Testis (tissue), 2 donors: ENCODE measurements at regions not wholly inside any gene's neighbourhood (a gene's known extent, or its start where the extent isn't known, plus 50 kb on each side); places are given as distances from the start of the nearest gene placed in this dataset.

Experiments used
- DNase-seq: peaks from one replicate; pipeline ENCODE4 v3.0.0-alpha.2; 2019
- H3K27ac ChIP-seq, 2 donors: fragments of 200-600 bp; sonication (generic); one replicate each; pipeline ENCODE4 v1.5.1; 2019
- H3K27me3 ChIP-seq: fragments of 200-600 bp; sonication (generic); one replicate; pipeline ENCODE4 v1.5.1; 2019
- H3K36me3 ChIP-seq: fragments of 200-600 bp; sonication (generic); one replicate; pipeline ENCODE4 v1.5.1; 2017; ENCODE audit warnings: low read depth; ENCODE audit errors: missing control alignments
- H3K4me1 ChIP-seq: fragments of 200-600 bp; sonication (generic); one replicate; pipeline ENCODE4 v1.5.1; 2019
- H3K4me3 ChIP-seq, 2 donors: fragments of 200-600 bp; sonication (generic); one replicate each; pipeline ENCODE4 v1.5.1; 2017 to 2019
- H3K9me3 ChIP-seq: fragments of 200-600 bp; sonication (generic); one replicate; pipeline ENCODE4 v1.5.1; 2017
- CTCF ChIP-seq, 3 experiments: fragments of 450-650 bp in 2 of 3; fragments of 200-600 bp in 1 of 3; sonication (generic) in 1 of 3; IDR thresholded peaks; one replicate each; pipeline ENCODE4 v1.5.1; 2016 to 2019; ENCODE audit warnings: antibody characterized with exemption in 3 of 3, mild to moderate bottlenecking in 2 of 3, moderate library complexity in 1 of 3
- POLR2A ChIP-seq: fragments of 450-650 bp; IDR thresholded peaks from one replicate; pipeline ENCODE4 v1.6.1; 2017; ENCODE audit warnings: antibody characterized with exemption, mild to moderate bottlenecking, moderate library complexity
- WGBS, 2 donors: methylation state at CpG; one replicate each; pipeline ENCODE4 v1.1.5; 2018; 5-methylcytosine and 5-hydroxymethylcytosine counted together
- intact Hi-C: fragments of 100-400 bp; cut with DNase I; formaldehyde crosslinking; loops from one replicate; pipeline ENCODE4 v1.15.1; 2023; ENCODE audit warnings: low total_unique reads

- Histone ChIP-seq H3K27me3 (no peaks in the 10 kb centered on the region), H3K9me3 (no peaks in the 10 kb centered on the region), H3K4me1 (no peaks in the 10 kb centered on the region), H3K27ac (no peak overlapping the region), H3K36me3 (no peaks in the 10 kb centered on the region), H3K4me3 (no peak overlapping the region)
- TF ChIP-seq POLR2A (no peak), CTCF (IDR thresholded peaks at IDR 0.05) (no peak)
- no peak for DNase-seq
- intact Hi-C loops: no loop called here
- WGBS, 2 donors: 23 to 52% methylated on average over 1 of the region's 1 CpG
Observed at GRCh38 chr7:81519886-81520285, 250.0 kb downstream of the HGF start.

- Histone ChIP-seq H3K27ac (no peak overlapping the region), H3K4me1 (no peaks in the 10 kb centered on the region), H3K27me3 (no peaks in the 10 kb centered on the region), H3K9me3 (no peaks in the 10 kb centered on the region), H3K36me3 (no peaks in the 10 kb centered on the region), H3K4me3 (no peak overlapping the region)
- no peak for DNase-seq
- intact Hi-C loops: no loop called here
- TF ChIP-seq CTCF (IDR thresholded peaks at IDR 0.05) (no peak), POLR2A (no peak)
Observed at GRCh38 chr7:81516898-81517297, 252.9 kb downstream of the HGF start.

GRCh38 chr7:81515009-81515408, 254.8 kb downstream of the HGF start:
- intact Hi-C loops: no loop called here
- H3K27me3 ChIP-seq: no peaks in the 10 kb centered on the region
- no peaks in the 10 kb centered on the region for H3K36me3 ChIP-seq
- no peak for TF ChIP-seq CTCF (IDR thresholded peaks at IDR 0.05)
- no peak for TF ChIP-seq POLR2A
- H3K27ac ChIP-seq: no peak overlapping the region
- no peak for DNase-seq
- H3K4me3 ChIP-seq: no peak overlapping the region
- H3K4me1 ChIP-seq: no peaks in the 10 kb centered on the region
- WGBS, 2 donors: 93 to 95% methylated on average over 1 of the region's 1 CpG
- H3K9me3 ChIP-seq: no peaks in the 10 kb centered on the region

GRCh38 chr7:81514546-81514945, 255.3 kb downstream of the HGF start:
- no peak for TF ChIP-seq CTCF (IDR thresholded peaks at IDR 0.05)
- TF ChIP-seq POLR2A: no peak
- Histone ChIP-seq H3K9me3 (no peaks in the 10 kb centered on the region), H3K4me1 (no peaks in the 10 kb centered on the region), H3K27ac (no peak overlapping the region), H3K27me3 (no peaks in the 10 kb centered on the region), H3K36me3 (no peaks in the 10 kb centered on the region), H3K4me3 (no peak overlapping the region)
- WGBS, 2 donors: 87 to 93% methylated on average over 3 of the region's 3 CpGs
- intact Hi-C loops: no loop called here
- no peak for DNase-seq

- no peak for DNase-seq
- H3K9me3 ChIP-seq: no peaks in the 10 kb centered on the region
- no peaks in the 10 kb centered on the region for H3K27me3 ChIP-seq
- H3K4me3 ChIP-seq: no peak overlapping the region
- no peaks in the 10 kb centered on the region for H3K4me1 ChIP-seq
- H3K27ac ChIP-seq: no peak overlapping the region
- intact Hi-C loops: no loop called here
- H3K36me3 ChIP-seq: no peaks in the 10 kb centered on the region
- WGBS, 2 donors: 83 to 87% methylated on average over 7 to 10 of the region's 10 CpGs
- no peak for TF ChIP-seq CTCF (IDR thresholded peaks at IDR 0.05)
- no peak for TF ChIP-seq POLR2A
Observed at GRCh38 chr7:81510122-81510521, 259.7 kb downstream of the HGF start.
